ENCODE measurements at regions not wholly inside any gene's neighbourhood (a gene's known extent, or its start where the extent isn't known, plus 50 kb on each side); places are given as distances from the start of the nearest gene placed in this dataset.

- no peak for DNase-seq (ENCODE audit: low spot score)
- POLR2A ChIA-PET (ENCODE audit: low non-redundant PET), result no interaction called here
- H3K27ac ChIP-seq, result no peak overlapping the region
Observed at GRCh38 chr3:28008235-28008634, 233.2 kb upstream of the CMC1 start.

GRCh38 chr3:28012830-28013229, 228.6 kb upstream of the CMC1 start:
- ChIA-PET CTCF (no interaction called here), POLR2A (ENCODE audit: low non-redundant PET) (no interaction called here)
- no peak for TF ChIP-seq CTCF (conservative IDR thresholded peaks at IDR 0.05; ENCODE audit: low read depth)
- no peak for DNase-seq (ENCODE audit: low spot score)
- H3K27ac ChIP-seq, result no peak overlapping the region

More at GRCh38 chr3:28008235-28008634, 233.2 kb upstream of the CMC1 start:
- no peak for TF ChIP-seq CTCF (conservative IDR thresholded peaks at IDR 0.05; ENCODE audit: low read depth)
- CTCF ChIA-PET, result no interaction called here

- POLR2A ChIA-PET (ENCODE audit: low non-redundant PET), result no interaction called here
- CTCF ChIA-PET, result no interaction called here
- no peak for DNase-seq (ENCODE audit: low spot score)
Observed at GRCh38 chr3:28013864-28014473, 227.4 kb upstream of the CMC1 start.

GRCh38 chr3:28018925-28019718, 222.3 kb upstream of the CMC1 start:
- DNase-seq (ENCODE audit: low spot score), result no peak
- no peak overlapping the region for H3K27ac ChIP-seq
- no peak for TF ChIP-seq CTCF (conservative IDR thresholded peaks at IDR 0.05; ENCODE audit: low read depth)
- ChIA-PET POLR2A (ENCODE audit: low non-redundant PET) (no interaction called here), CTCF (no interaction called here)

More at GRCh38 chr3:28013864-28014473, 227.4 kb upstream of the CMC1 start:
- no peak for TF ChIP-seq CTCF (conservative IDR thresholded peaks at IDR 0.05; ENCODE audit: low read depth)
- H3K27ac ChIP-seq, result no peak overlapping the region

GRCh38 chr3:28019740-28020139, 221.7 kb upstream of the CMC1 start:
- no peak for TF ChIP-seq CTCF (conservative IDR thresholded peaks at IDR 0.05; ENCODE audit: low read depth)
- DNase-seq (ENCODE audit: low spot score), result no peak
- H3K27ac ChIP-seq, result no peak overlapping the region
- ChIA-PET CTCF (no interaction called here), POLR2A (ENCODE audit: low non-redundant PET) (no interaction called here)

- CTCF ChIA-PET, result no interaction called here
- no peak overlapping the region for H3K27ac ChIP-seq
- TF ChIP-seq CTCF (conservative IDR thresholded peaks at IDR 0.05; ENCODE audit: low read depth), result no peak
- DNase-seq (ENCODE audit: low spot score), result no peak
- POLR2A ChIA-PET (ENCODE audit: low non-redundant PET), result no interaction called here
Observed at GRCh38 chr3:28022916-28023315, 218.5 kb upstream of the CMC1 start.

Data from RWPE1 (cell line).